ENCODE measurements at regions not wholly inside any gene's neighbourhood (a gene's known extent, or its start where the extent isn't known, plus 50 kb on each side); places are given as distances from the start of the nearest gene placed in this dataset.
"Not testable (repeated sequence)": the region's sequence is repeated elsewhere in the genome, so short reads cannot be mapped to it uniquely, and the experiment has no call there.

DNA sequence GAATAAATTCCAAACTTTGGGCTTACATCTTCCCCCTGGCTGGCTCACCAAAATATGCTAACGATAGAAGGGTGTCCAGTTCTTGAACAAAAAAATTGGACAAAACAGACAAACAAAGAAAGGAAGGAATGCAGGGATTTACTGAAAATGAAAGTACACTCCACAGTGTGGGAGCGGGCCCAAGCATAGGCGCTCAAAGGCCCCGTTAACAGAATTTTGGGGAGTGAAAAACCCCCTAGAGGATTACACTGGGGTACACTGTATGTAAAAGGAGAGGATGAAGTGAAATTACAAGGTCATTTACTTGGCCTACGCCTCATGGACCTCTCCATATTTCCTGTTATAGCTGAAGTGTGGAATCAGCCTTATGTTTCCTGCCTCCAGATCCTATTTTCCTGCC is 899.7 kb downstream of the DSC3 start:
- Mint-ChIP-seq H3K9me3 (peaks cover 4% of the 10 kb centered on the region), H3K27me3 (no peaks in the 10 kb centered on the region), H3K27ac (no peak overlapping the region), H3K4me1 (no peaks in the 10 kb centered on the region), H3K36me3 (ENCODE audit: low read depth) (no peaks in the 10 kb centered on the region), H3K4me3 (no peak overlapping the region)
- ATAC-seq (no peak), DNase-seq (no peak)

DNA sequence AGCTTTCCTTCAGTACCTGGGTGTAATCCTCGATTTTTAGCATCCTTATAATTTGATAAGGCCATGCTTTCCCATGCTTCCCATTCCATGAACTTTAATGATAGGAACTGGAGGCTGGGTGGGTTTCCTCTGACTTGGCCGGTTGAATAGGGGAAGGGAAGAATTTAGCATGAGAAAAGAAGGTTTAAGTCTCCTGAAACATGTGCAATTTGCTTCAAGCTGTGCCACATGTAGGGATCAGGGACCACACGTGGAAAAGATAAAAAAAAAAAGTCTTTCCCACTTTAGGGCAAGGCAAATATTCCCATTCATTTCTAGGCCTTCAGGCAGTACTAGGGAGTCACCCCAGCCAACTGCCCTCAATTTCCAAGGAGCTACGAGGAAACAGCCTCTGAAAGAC is 900.3 kb downstream of the DSC3 start:
- Mint-ChIP-seq H3K9me3 (peaks cover 4% of the 10 kb centered on the region), H3K36me3 (ENCODE audit: low read depth) (no peaks in the 10 kb centered on the region), H3K27me3 (no peaks in the 10 kb centered on the region), H3K4me3 (no peak overlapping the region), H3K4me1 (no peaks in the 10 kb centered on the region), H3K27ac (no peak overlapping the region)
- no peak for ATAC-seq
- no peak for DNase-seq

DNA sequence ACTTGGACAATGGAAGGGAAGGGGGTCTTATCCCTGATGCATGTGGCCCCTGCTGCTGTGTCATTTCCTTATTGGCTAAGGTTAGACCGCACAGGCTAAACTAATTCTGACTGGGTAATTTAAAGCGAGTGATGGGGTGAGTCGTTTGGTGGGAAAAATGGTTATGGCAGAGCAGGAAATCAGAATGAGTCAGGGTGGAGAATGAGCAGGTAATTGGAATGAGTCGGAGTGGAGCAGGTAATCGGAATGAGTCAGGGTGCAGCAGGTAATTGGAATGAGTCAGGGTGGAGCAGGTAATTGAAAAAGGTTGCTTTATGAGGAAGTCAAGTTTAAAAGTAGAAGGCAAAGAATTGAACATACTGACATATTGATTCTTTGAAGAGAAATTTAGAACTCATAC is 901.0 kb downstream of the DSC3 start:
- not testable (repeated sequence) for DNase-seq; H3K27me3 Mint-ChIP-seq; H3K4me1 Mint-ChIP-seq; H3K9me3 Mint-ChIP-seq; H3K4me3 Mint-ChIP-seq; ATAC-seq; H3K27ac Mint-ChIP-seq; H3K36me3 Mint-ChIP-seq (ENCODE audit: low read depth)

DNA sequence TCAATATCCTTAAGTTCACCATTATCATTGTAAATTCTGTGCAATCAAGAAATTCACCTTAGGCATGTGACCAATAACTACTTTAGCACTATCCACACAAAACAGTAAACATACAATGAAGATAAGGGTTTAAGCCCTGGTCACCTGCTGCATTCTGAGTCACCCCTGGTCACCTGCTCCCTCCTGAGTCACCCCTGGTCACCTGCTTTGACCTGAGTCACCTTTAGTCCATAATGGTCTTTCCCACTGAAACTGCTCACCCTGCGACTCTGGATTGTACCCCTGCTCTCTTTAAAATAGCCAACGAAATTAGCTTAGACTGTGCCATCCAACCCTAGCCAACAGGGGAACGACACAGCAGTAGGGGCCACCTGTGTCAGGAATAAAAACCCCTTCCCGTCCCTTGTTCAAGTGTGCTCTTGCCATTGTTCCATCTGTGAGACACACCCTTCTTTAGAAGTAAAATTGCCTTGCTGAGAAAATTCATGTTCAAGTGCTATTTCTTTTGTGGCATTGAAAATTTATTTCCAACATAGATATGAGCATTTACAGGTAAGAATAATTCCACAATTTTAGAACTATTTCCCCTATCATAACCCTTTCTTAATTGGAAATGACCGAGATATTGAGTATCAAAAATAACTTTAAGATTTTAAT is 902.8 kb downstream of the DSC3 start:
- H3K4me3 Mint-ChIP-seq, result no peak overlapping the region
- ATAC-seq, result no peak
- no peaks in the 10 kb centered on the region for H3K4me1 Mint-ChIP-seq
- no peak overlapping the region for H3K27ac Mint-ChIP-seq
- H3K27me3 Mint-ChIP-seq, result no peaks in the 10 kb centered on the region
- peaks cover 4% of the 10 kb centered on the region for H3K9me3 Mint-ChIP-seq
- H3K36me3 Mint-ChIP-seq (ENCODE audit: low read depth), result no peaks in the 10 kb centered on the region
- no peak for DNase-seq

DNA sequence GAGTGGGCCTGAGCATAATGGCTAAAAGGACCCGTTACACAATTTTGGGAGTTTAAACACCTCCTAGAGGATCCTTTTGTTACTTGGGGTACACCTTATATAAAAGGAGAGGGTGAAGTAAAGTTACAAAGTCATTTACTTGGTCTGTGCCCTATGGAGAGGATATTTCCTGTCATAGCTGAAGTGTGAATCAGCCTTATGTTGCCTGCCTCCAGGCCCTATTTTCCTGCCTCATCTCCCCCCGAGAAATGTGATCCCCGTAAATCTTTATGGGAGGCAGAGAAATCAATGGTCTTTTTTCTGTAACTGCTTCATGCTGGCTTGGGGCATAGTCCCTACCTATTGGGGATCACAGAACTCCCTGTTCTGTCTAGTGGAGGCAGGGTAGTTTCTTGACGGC is 906.6 kb downstream of the DSC3 start:
- ATAC-seq, result no peak
- Mint-ChIP-seq H3K4me1 (no peaks in the 10 kb centered on the region), H3K9me3 (peaks cover 13% of the 10 kb centered on the region), H3K4me3 (no peak overlapping the region), H3K36me3 (ENCODE audit: low read depth) (no peaks in the 10 kb centered on the region), H3K27me3 (no peaks in the 10 kb centered on the region), H3K27ac (no peak overlapping the region)
- DNase-seq, result no peak

DNA sequence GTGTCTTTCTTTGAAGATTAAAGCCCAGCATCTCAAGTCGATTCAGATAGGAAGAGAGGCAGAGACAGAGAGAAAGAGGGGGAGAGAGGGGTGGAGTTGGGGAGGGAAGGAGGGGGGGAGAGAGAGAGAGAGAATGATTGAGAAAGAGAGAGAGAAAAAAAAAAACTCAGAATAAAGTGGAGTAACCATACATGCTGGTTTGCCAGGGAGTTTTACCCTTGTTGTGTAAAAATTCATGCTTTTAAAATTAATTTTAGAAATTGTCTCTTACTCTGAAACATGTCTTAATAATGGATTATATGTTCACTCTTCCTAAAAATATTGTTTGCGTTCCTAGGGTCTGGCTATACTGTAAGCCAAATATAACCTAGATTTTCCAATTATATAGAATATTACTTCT is 908.5 kb downstream of the DSC3 start:
- DNase-seq (no peak), ATAC-seq (no peak)
- Mint-ChIP-seq H3K4me3 (no peak overlapping the region), H3K36me3 (ENCODE audit: low read depth) (no peaks in the 10 kb centered on the region), H3K27ac (no peak overlapping the region), H3K9me3 (peaks cover 16% of the 10 kb centered on the region), H3K4me1 (no peaks in the 10 kb centered on the region), H3K27me3 (no peaks in the 10 kb centered on the region)

DNA sequence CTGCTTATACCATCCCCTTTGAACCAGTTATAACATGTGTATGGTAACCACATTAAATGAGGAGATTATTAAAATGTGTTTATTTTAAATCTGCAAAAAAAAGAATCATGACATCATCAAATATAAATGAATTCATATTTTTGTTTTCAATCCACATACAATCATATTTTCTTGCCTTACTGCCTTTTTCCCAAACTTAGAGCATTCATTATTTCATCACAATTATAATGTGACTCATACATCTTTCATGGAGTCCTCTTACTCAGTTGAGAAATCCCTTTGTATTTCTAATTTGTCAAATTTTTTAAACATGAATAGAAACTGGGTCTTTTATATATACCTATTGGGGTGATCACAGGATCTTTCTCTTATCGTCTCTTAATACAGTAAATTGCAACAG is 909.6 kb downstream of the DSC3 start:
- H3K9me3 Mint-ChIP-seq, result peaks cover 22% of the 10 kb centered on the region
- H3K27ac Mint-ChIP-seq, result no peak overlapping the region
- no peaks in the 10 kb centered on the region for H3K27me3 Mint-ChIP-seq
- H3K36me3 Mint-ChIP-seq (ENCODE audit: low read depth), result no peaks in the 10 kb centered on the region
- DNase-seq (no peak), ATAC-seq (no peak)
- H3K4me3 Mint-ChIP-seq, result no peak overlapping the region
- no peaks in the 10 kb centered on the region for H3K4me1 Mint-ChIP-seq

DNA sequence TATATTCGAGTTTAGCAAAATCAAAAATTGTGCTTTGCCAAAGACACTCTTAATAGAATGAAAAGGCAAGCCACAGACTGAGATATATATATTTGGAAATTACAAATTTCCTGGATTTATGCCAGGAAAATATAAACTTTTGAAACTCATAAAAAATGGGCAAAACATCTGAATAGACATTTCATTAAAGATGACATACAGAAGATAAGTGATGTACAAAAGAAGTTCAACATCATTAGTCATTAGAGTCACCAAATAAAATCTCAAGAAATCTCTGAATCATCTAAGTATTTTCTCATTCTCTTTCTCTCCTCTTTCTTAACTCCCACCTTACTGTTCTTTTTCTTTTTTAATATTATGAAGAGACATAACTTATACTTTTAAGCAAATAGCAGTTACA is 921.1 kb downstream of the DSC3 start:
- no peak for ATAC-seq
- H3K4me1 Mint-ChIP-seq, result no peaks in the 10 kb centered on the region
- peaks cover 18% of the 10 kb centered on the region for H3K9me3 Mint-ChIP-seq
- H3K27ac Mint-ChIP-seq, result no peak overlapping the region
- no peaks in the 10 kb centered on the region for H3K36me3 Mint-ChIP-seq (ENCODE audit: low read depth)
- H3K27me3 Mint-ChIP-seq, result no peaks in the 10 kb centered on the region
- no peak for DNase-seq
- H3K4me3 Mint-ChIP-seq, result no peak overlapping the region

DNA sequence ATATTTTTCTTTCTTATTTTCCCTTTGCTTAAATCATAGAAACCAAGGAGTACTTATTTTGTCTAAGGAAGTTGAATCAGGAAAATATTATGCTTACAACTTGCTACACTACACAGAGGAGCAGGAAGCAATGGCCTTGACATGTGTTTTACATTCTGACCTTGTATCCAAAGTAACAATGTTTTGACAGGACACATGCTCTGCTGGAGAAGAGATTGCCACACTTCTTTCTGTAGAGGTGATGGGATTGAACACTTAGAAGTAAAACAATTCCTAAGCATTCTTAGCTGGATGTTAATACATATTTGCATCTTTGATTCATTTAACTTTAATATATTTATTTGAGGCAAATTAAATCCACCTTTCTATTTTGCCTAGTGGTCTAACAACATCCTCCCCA is 929.1 kb downstream of the DSC3 start:
- DNase-seq (no peak), ATAC-seq (no peak)
- Mint-ChIP-seq H3K36me3 (ENCODE audit: low read depth) (no peaks in the 10 kb centered on the region), H3K27ac (no peak overlapping the region), H3K4me3 (no peak overlapping the region), H3K27me3 (no peaks in the 10 kb centered on the region), H3K9me3 (peaks cover 7% of the 10 kb centered on the region), H3K4me1 (no peaks in the 10 kb centered on the region)

DNA sequence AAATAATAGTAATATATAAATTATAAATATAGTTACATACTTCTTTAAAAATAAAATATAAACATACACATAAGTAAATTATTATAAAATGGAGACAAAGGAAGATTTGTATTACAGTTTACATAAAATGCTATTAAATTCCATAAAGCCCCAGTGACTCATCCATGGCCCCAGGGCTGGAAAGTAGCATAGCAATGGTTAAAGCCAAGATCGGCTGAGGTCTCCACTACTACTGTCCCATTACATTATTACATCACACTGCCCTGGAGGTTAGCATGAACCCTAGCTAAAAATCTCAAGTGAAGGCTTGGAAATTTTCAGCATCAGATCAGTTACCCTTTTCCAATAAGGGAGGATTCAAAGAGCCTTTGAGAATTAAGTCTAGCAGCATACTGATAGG is 936.2 kb downstream of the DSC3 start:
- Mint-ChIP-seq H3K4me3 (no peak overlapping the region), H3K27ac (no peak overlapping the region), H3K4me1 (no peaks in the 10 kb centered on the region), H3K36me3 (ENCODE audit: low read depth) (no peaks in the 10 kb centered on the region), H3K27me3 (no peaks in the 10 kb centered on the region), H3K9me3 (peaks cover 8% of the 10 kb centered on the region)
- ATAC-seq (no peak), DNase-seq (no peak)

DNA sequence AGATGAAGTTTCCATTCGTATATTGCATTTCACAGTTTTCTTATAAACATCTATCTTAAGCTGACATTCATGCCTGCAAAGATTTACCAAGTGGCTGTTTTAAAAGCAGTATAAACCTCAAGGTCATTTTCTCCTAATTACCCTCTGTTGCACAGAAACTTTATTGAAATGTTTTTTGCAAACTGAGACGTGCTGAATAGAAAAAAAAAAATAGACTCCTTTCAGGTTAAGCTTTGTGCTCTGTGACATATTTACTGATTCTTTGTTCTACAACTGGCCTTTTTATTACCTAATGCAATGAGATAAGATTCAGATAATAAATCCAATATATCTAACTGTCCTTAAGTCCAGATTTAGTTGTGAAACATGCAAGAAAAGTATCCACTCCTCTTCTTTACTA is 938.7 kb downstream of the DSC3 start:
- H3K9me3 Mint-ChIP-seq, result peaks cover 8% of the 10 kb centered on the region
- H3K4me3 Mint-ChIP-seq, result no peak overlapping the region

DNA sequence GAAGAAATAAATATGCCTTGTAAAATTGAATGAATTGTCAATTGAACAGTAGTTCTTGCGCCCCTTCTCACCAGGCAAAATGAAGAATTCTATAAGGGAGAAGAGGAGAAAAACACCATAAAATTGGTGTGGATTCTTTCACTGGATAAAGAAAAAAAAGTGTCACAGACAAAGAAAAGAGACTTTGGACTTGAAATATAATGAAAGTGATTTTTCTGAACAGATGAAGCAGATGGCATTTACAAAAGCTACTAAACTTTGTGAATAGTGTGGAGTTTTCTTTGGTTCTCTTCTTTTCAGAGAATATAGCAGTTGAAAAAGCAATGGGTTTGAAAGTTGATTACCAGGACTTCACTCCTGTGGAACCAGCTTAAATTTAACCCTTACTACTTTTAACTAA is 945.7 kb downstream of the DSC3 start:
- no peak for DNase-seq
- H3K9me3 Mint-ChIP-seq, result peaks cover 11% of the 10 kb centered on the region

More for the DNA sequence above, 938.7 kb downstream of the DSC3 start:
- no peaks in the 10 kb centered on the region for H3K4me1 Mint-ChIP-seq
- no peaks in the 10 kb centered on the region for H3K27me3 Mint-ChIP-seq
- no peak overlapping the region for H3K27ac Mint-ChIP-seq
- no peaks in the 10 kb centered on the region for H3K36me3 Mint-ChIP-seq (ENCODE audit: low read depth)
- DNase-seq (no peak), ATAC-seq (no peak)

DNA sequence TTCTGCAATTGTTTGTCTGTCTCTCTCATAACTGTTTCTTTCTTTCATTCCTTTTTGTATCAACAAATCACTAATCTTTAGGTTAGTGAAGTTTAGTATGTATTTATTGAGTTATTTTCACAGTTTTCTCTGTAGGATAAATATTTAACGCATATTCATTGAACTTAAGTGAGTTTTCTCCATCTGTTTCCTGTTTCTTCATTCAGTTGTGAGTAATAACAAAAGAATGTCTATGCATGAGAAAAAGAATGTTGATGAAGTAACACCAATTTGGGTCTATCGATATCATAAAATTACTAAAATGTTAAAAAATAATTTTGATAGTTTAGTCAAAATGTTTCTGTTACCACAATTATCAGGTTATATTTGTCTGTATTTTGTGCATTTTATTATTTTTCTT is 948.0 kb downstream of the DSC3 start:
- DNase-seq, result no peak

More for the DNA sequence above, 945.7 kb downstream of the DSC3 start:
- no peak for ATAC-seq
- H3K4me1 Mint-ChIP-seq, result no peaks in the 10 kb centered on the region
- no peaks in the 10 kb centered on the region for H3K36me3 Mint-ChIP-seq (ENCODE audit: low read depth)
- no peak overlapping the region for H3K4me3 Mint-ChIP-seq
- no peak overlapping the region for H3K27ac Mint-ChIP-seq
- H3K27me3 Mint-ChIP-seq, result no peaks in the 10 kb centered on the region

DNA sequence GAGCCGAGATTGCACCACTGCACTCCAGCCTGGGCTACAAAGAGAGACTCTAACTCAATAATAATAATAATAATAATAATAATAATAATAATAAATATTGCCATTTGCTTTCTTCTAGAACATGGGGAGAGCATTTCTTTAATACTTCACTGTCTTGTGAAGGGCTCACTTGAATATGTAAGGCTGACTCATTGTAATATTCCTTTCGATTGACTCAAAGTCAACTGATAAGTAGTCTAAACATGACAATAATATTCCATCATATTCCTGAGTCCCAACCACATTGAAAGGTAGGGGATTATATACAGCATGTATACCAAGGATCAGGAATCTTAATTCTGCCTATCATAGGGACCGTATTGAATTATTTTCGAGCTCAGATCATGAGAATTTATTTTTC is 949.2 kb downstream of the DSC3 start:
- Mint-ChIP-seq H3K4me1 (no peaks in the 10 kb centered on the region), H3K27me3 (no peaks in the 10 kb centered on the region), H3K9me3 (peaks cover 11% of the 10 kb centered on the region), H3K27ac (no peak overlapping the region), H3K36me3 (ENCODE audit: low read depth) (no peaks in the 10 kb centered on the region), H3K4me3 (no peak overlapping the region)
- ATAC-seq (no peak), DNase-seq (no peak)

More for the DNA sequence above, 948.0 kb downstream of the DSC3 start:
- ATAC-seq, result no peak
- Mint-ChIP-seq H3K36me3 (ENCODE audit: low read depth) (no peaks in the 10 kb centered on the region), H3K9me3 (peaks cover 11% of the 10 kb centered on the region), H3K27ac (no peak overlapping the region), H3K4me3 (no peak overlapping the region), H3K4me1 (no peaks in the 10 kb centered on the region), H3K27me3 (no peaks in the 10 kb centered on the region)

DNA sequence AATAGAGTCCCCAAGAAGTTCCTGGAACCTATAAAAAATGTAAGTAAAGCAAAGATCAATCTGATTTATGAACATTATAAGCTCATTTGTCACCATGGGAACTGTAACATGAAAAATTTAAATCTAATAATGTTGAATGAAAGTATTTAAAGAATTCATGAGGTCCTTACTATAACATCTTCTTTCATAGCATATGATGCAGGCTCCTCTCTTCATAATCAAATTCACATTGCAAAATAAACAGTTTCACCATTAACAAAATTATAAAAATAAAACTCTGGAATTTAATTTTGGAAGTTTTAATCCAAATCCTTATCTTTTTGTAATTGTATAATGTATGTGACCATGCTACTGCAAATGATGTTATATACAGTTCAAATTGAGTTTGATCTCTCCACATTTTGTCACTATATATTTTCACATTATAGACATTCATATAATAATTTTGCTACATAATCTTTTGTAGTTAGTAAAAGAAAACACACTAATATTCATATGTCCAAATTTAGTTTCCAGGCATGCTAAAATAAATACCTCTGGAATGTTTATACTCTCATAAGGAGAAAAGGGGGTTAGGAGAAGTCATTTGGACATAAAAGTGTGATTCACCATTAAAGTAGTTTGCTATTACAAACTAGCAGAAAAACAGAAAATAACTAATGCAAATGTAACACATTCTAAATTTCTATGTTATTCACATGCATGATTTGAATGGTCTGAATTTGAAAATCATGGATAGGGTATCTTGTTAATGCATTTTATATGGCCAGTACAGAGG is 954.1 kb downstream of the DSC3 start:
- DNase-seq (no peak), ATAC-seq (no peak)
- H3K4me1 Mint-ChIP-seq, result no peaks in the 10 kb centered on the region
- H3K27ac Mint-ChIP-seq, result no peak overlapping the region
- no peaks in the 10 kb centered on the region for H3K36me3 Mint-ChIP-seq (ENCODE audit: low read depth)
- H3K27me3 Mint-ChIP-seq, result no peaks in the 10 kb centered on the region
- H3K4me3 Mint-ChIP-seq, result no peak overlapping the region
- H3K9me3 Mint-ChIP-seq, result no peaks in the 10 kb centered on the region
